ENCODE measurements at regions not wholly inside any gene's neighbourhood (a gene's known extent, or its start where the extent isn't known, plus 50 kb on each side); places are given as distances from the start of the nearest gene placed in this dataset.
A peak's percentile ranks its signal among the peaks of the same experiment; 100 is the strongest.

DNA sequence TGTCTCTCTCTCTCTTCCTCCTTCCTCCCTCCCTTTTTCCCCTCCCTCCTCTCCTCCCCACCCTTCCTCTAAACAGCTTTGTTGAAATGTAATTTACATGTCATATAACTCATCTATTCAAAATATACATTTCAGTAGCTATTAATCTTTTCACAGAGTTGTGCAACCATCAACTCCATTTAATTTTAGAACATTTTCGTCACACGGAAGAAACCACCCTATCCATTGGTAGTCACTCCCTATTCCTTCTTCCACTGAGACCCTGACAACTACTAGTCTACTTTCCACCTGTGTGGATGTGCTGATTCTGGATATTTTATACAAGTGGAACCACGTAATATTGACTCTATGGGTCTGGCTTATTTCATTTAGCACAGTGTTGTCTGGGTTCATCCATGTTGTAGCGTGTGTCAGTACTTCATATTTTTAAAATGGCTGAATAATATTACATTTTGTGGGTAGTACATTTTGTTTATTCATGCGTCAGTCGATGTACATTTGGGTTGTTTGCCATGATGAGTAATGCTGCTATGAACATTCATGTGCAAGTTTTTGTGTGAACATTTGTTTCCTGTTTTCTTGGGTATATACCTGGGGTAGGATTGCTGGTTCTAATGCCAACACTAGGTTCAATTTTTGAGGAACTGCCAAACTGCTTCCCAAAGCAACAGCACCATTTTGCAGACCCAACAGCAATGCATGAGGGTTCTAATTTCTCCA is 100.1 kb upstream of the GCFC2 start:
- TF ChIP-seq, protein P1, sequence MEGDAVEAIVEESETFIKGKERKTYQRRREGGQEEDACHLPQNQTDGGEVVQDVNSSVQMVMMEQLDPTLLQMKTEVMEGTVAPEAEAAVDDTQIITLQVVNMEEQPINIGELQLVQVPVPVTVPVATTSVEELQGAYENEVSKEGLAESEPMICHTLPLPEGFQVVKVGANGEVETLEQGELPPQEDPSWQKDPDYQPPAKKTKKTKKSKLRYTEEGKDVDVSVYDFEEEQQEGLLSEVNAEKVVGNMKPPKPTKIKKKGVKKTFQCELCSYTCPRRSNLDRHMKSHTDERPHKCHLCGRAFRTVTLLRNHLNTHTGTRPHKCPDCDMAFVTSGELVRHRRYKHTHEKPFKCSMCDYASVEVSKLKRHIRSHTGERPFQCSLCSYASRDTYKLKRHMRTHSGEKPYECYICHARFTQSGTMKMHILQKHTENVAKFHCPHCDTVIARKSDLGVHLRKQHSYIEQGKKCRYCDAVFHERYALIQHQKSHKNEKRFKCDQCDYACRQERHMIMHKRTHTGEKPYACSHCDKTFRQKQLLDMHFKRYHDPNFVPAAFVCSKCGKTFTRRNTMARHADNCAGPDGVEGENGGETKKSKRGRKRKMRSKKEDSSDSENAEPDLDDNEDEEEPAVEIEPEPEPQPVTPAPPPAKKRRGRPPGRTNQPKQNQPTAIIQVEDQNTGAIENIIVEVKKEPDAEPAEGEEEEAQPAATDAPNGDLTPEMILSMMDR (IDR thresholded peaks at IDR 0.05; ENCODE audit: insufficient read depth, low read depth, low read length, missing control alignments), result no peak
- DNase-seq (ENCODE audit: low read depth), result peak; percentile 36
- no peak overlapping the region for H3K4me3 ChIP-seq (ENCODE audit: low read length)

DNA sequence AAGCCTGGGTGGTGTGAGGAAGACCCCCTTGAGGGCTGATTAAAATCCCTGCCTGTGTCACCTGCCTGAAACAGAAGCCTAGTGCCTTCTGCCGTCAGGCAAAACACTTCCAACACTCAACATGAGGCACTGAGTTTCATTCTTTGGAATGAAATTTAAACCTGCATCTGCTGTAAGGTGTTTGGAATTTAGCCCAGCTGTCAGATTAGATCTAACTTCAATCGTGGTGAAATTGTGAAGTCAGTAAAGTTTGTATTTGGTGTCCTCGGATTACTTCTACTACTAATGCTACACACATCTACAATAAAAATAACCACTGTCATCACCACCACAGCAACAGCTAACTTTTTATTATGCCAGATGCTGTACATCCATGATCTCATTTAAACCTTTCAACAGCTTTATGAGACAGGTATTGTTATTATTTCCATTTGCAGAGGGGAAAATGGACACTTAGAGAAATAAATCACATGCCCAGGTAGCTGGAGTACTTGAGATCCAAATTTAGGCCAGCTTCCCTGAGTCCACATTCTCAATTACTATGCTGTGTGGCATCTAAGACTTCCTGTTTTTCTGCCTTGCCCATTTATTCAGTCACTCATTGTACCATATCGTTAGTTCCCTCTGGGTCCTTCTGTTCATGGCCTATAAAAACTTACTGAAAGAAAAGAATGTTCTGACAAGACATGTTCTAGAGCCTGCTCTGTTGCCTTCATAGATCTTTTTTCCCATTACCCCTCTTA is 98.2 kb upstream of the GCFC2 start:
- peak; percentile 46 for DNase-seq (ENCODE audit: low read depth)
- H3K4me3 ChIP-seq (ENCODE audit: low read length), result no peak overlapping the region
- TF ChIP-seq, protein P1 (IDR thresholded peaks at IDR 0.05; ENCODE audit: insufficient read depth, low read depth, low read length, missing control alignments), result no peak

DNA sequence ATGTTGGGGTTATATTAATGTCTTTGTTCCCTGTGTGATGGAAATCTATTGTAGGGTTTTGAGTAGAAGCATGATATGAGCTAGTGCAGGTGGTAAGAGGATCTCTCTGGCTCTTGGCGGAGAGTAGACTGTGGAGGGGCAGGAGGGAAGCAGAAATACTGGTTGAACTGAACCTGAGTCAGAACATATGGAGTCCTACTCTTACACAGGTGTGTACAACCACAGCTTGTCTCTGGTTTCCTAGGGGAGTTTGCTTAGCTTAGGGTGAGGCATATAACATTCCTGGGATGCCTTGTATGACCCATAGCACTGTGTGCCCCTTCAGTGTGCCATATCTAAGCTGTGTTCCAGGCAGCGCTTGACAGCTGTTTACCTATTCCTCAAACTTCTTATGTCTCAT is 97.3 kb upstream of the GCFC2 start:
- DNase-seq (ENCODE audit: low read depth), result peak; percentile 88
- H3K4me3 ChIP-seq (ENCODE audit: low read length), result no peak overlapping the region
- TF ChIP-seq, protein P1 (IDR thresholded peaks at IDR 0.05; ENCODE audit: insufficient read depth, low read depth, low read length, missing control alignments), result no peak

DNA sequence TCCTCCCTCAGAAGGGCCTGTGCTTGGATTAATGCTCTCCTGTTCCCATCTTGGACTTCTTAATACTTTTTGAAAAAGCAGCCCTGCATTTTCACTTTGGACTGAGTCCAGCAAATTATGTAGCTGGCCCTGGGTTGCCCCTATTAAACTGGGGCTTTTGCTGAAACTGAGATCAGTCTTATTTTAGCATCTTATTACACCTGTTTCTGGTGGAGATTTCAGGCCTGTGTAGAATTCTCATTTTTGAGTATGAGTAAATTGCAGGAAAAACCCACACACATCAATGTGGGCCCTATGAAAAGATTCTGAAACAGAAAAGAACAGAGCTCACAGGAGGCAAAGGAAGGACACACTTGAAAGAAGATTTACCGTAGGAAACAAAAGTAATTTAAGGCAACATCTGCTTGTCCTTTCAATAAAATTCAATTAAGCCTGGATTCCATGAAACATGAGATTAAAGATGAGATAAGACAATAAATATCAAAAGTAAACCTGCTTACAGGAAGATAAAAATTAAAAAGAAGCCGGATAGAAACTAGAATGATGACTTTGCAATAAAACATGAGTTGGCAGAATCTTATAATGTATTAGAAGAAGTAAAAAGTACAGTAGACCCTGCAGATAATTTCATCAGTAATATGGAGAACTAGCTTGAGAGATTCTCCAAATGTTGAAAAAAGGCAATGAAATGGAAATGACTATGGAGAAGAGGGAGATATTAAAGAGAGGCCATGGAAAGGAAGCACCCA is 90.7 kb upstream of the GCFC2 start:
- TF ChIP-seq, protein P1 (IDR thresholded peaks at IDR 0.05; ENCODE audit: insufficient read depth, low read depth, low read length, missing control alignments), result no peak
- no peak for DNase-seq (ENCODE audit: low read depth)
- H3K4me3 ChIP-seq (ENCODE audit: low read length), result no peak overlapping the region

DNA sequence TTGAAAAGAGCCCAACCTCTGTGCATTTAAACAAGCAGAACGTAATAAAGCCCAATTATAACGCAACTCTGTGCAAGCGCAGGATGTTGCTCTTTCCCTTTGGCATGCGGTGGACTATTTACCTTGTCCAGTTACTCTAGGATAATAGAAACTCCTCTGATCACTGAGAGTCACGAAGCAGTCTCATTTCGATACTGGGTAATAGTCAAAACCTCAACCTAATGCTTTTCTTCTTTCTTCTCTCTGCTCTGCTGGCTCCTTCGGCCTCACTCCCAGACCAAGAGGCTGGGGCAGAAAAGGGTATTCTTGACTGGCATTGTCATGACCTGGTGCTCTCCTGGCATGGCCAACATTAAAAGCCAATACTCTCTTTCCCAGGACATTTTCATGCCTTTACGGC is 89.7 kb upstream of the GCFC2 start:
- TF ChIP-seq, protein P1 (IDR thresholded peaks at IDR 0.05; ENCODE audit: insufficient read depth, low read depth, low read length, missing control alignments), result no peak

DNA sequence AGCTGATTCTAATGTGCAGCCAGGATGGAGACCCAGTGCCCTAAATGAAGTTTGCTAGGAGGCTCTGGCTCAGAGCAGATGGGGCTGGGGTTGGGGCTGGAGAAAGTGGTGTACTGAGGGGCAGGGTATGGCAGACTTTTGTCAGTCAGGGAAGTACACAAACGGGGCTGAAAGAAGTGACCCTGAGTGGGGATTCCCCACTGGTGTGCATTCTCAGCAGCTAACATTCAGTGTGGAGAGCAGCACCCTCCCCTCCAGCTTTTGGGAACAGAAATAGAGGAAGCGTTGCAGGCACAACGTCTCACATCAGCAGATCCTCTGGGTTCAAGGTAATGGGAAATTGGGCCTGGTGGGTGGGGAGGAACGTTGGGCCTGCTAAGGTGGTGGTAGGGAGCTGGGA is 89.1 kb upstream of the GCFC2 start:
- no peak overlapping the region for H3K4me3 ChIP-seq (ENCODE audit: low read length)
- DNase-seq (ENCODE audit: low read depth), result no peak
- TF ChIP-seq, protein P1 (IDR thresholded peaks at IDR 0.05; ENCODE audit: insufficient read depth, low read depth, low read length, missing control alignments), result no peak

More for the DNA sequence above, 89.7 kb upstream of the GCFC2 start:
- no peak overlapping the region for H3K4me3 ChIP-seq (ENCODE audit: low read length)
- DNase-seq (ENCODE audit: low read depth), result no peak

Measured in epithelial cell of esophagus (primary cell).